Stimulated activated naive CD8-positive, alpha-beta T cell treated with anti-CD3 and anti-CD28 coated beads, Interleukin-15, Interleukin-2, amounts not matched to agents 100 ng/mL and 50 ng/mL, for 24 hours (primary cell): ENCODE measurements at regions not wholly inside any gene's neighbourhood (a gene's known extent, or its start where the extent isn't known, plus 50 kb on each side); places are given as distances from the start of the nearest gene placed in this dataset.
"Not testable (repeated sequence)": the region's sequence is repeated elsewhere in the genome, so short reads cannot be mapped to it uniquely, and the experiment has no call there.

Experiments
- H3K27ac Mint-ChIP-seq: one replicate; pipeline ENCODE4 v1.8.0; 2021; ENCODE audit warnings: mild to moderate bottlenecking, mixed read lengths
- H3K27me3 Mint-ChIP-seq: one replicate; pipeline ENCODE4 v1.8.0; 2021; ENCODE audit warnings: mixed read lengths
- H3K36me3 Mint-ChIP-seq: one replicate; pipeline ENCODE4 v1.8.0; 2021; ENCODE audit warnings: low read depth, mixed read lengths
- H3K4me1 Mint-ChIP-seq: one replicate; pipeline ENCODE4 v1.8.0; 2021; ENCODE audit warnings: low read depth, mixed read lengths
- H3K4me3 Mint-ChIP-seq: one replicate; pipeline ENCODE4 v1.8.0; 2021; ENCODE audit warnings: mild to moderate bottlenecking, mixed read lengths
- H3K9me3 Mint-ChIP-seq: one replicate; pipeline ENCODE4 v1.8.0; 2021; ENCODE audit warnings: mixed read lengths

GRCh38 chr7:13257661-13258060, 570.2 kb downstream of the ARL4A start:
- Mint-ChIP-seq H3K36me3 (no peaks in the 10 kb centered on the region), H3K9me3 (no peaks in the 10 kb centered on the region), H3K27ac (no peak overlapping the region), H3K4me3 (no peak overlapping the region), H3K4me1 (no peaks in the 10 kb centered on the region), H3K27me3 (no peaks in the 10 kb centered on the region)

- H3K9me3 Mint-ChIP-seq, result no peaks in the 10 kb centered on the region
- H3K27me3 Mint-ChIP-seq, result peaks cover under 1% of the 10 kb centered on the region
- H3K4me1 Mint-ChIP-seq, result no peaks in the 10 kb centered on the region
- no peaks in the 10 kb centered on the region for H3K36me3 Mint-ChIP-seq
- H3K27ac Mint-ChIP-seq, result no peak overlapping the region
- no peak overlapping the region for H3K4me3 Mint-ChIP-seq
These were observed 571.0 kb downstream of the ARL4A start for GRCh38 chr7:13258386-13258785.

GRCh38 chr7:13259930-13260329, 572.5 kb downstream of the ARL4A start:
- Mint-ChIP-seq H3K4me1 (no peaks in the 10 kb centered on the region), H3K9me3 (no peaks in the 10 kb centered on the region), H3K27me3 (peaks cover 6% of the 10 kb centered on the region), H3K36me3 (no peaks in the 10 kb centered on the region), H3K27ac (no peak overlapping the region), H3K4me3 (no peak overlapping the region)

GRCh38 chr7:13262929-13263530, 575.6 kb downstream of the ARL4A start:
- H3K36me3 Mint-ChIP-seq, result no peaks in the 10 kb centered on the region

GRCh38 chr7:13265271-13265670, 577.8 kb downstream of the ARL4A start:
- H3K27ac Mint-ChIP-seq, result no peak overlapping the region
- H3K36me3 Mint-ChIP-seq, result no peaks in the 10 kb centered on the region
- H3K4me3 Mint-ChIP-seq, result no peak overlapping the region
- no peaks in the 10 kb centered on the region for H3K4me1 Mint-ChIP-seq
- no peaks in the 10 kb centered on the region for H3K9me3 Mint-ChIP-seq
- peaks cover 10% of the 10 kb centered on the region for H3K27me3 Mint-ChIP-seq

More at GRCh38 chr7:13262929-13263530, 575.6 kb downstream of the ARL4A start:
- no peaks in the 10 kb centered on the region for H3K9me3 Mint-ChIP-seq
- no peaks in the 10 kb centered on the region for H3K4me1 Mint-ChIP-seq
- peaks cover 10% of the 10 kb centered on the region for H3K27me3 Mint-ChIP-seq
- no peak overlapping the region for H3K27ac Mint-ChIP-seq
- H3K4me3 Mint-ChIP-seq, result no peak overlapping the region

- H3K9me3 Mint-ChIP-seq, H3K4me3 Mint-ChIP-seq, H3K36me3 Mint-ChIP-seq, H3K27ac Mint-ChIP-seq, H3K4me1 Mint-ChIP-seq: not testable (repeated sequence)
- H3K27me3 Mint-ChIP-seq, result peaks cover 13% of the 10 kb centered on the region
These were observed 586.8 kb downstream of the ARL4A start for GRCh38 chr7:13274205-13274604.

GRCh38 chr7:13276977-13277376, 589.5 kb downstream of the ARL4A start:
- H3K27me3 Mint-ChIP-seq, result peaks cover 9% of the 10 kb centered on the region
- no peaks in the 10 kb centered on the region for H3K36me3 Mint-ChIP-seq
- H3K4me1 Mint-ChIP-seq, result no peaks in the 10 kb centered on the region
- H3K4me3 Mint-ChIP-seq, result no peak overlapping the region
- no peak overlapping the region for H3K27ac Mint-ChIP-seq
- no peaks in the 10 kb centered on the region for H3K9me3 Mint-ChIP-seq

GRCh38 chr7:13278020-13278419, 590.6 kb downstream of the ARL4A start:
- no peaks in the 10 kb centered on the region for H3K36me3 Mint-ChIP-seq
- H3K4me3 Mint-ChIP-seq, result no peak overlapping the region
- no peaks in the 10 kb centered on the region for H3K9me3 Mint-ChIP-seq
- H3K27me3 Mint-ChIP-seq, result peaks cover 9% of the 10 kb centered on the region
- no peaks in the 10 kb centered on the region for H3K4me1 Mint-ChIP-seq
- no peak overlapping the region for H3K27ac Mint-ChIP-seq

- H3K4me3 Mint-ChIP-seq, result no peak overlapping the region
- H3K27ac Mint-ChIP-seq, result no peak overlapping the region
- no peaks in the 10 kb centered on the region for H3K4me1 Mint-ChIP-seq
- H3K36me3 Mint-ChIP-seq, result no peaks in the 10 kb centered on the region
- no peaks in the 10 kb centered on the region for H3K9me3 Mint-ChIP-seq
- peaks cover 3% of the 10 kb centered on the region for H3K27me3 Mint-ChIP-seq
These were observed 592.5 kb downstream of the ARL4A start for GRCh38 chr7:13279854-13280435.

- peaks cover 5% of the 10 kb centered on the region for H3K27me3 Mint-ChIP-seq
- no peaks in the 10 kb centered on the region for H3K36me3 Mint-ChIP-seq
- H3K4me3 Mint-ChIP-seq, result no peak overlapping the region
- H3K9me3 Mint-ChIP-seq, result no peaks in the 10 kb centered on the region
- no peaks in the 10 kb centered on the region for H3K4me1 Mint-ChIP-seq
- H3K27ac Mint-ChIP-seq, result no peak overlapping the region
These were observed 595.0 kb downstream of the ARL4A start for GRCh38 chr7:13282377-13282980.

GRCh38 chr7:13286916-13287315, 599.5 kb downstream of the ARL4A start:
- no peaks in the 10 kb centered on the region for H3K9me3 Mint-ChIP-seq
- no peaks in the 10 kb centered on the region for H3K4me1 Mint-ChIP-seq
- peaks cover 5% of the 10 kb centered on the region for H3K27me3 Mint-ChIP-seq
- H3K36me3 Mint-ChIP-seq, result no peaks in the 10 kb centered on the region
- no peak overlapping the region for H3K4me3 Mint-ChIP-seq
- no peak overlapping the region for H3K27ac Mint-ChIP-seq

- Mint-ChIP-seq H3K4me1 (no peaks in the 10 kb centered on the region), H3K27ac (no peak overlapping the region), H3K4me3 (no peak overlapping the region), H3K27me3 (peaks cover 5% of the 10 kb centered on the region), H3K9me3 (no peaks in the 10 kb centered on the region), H3K36me3 (no peaks in the 10 kb centered on the region)
These were observed 601.1 kb downstream of the ARL4A start for GRCh38 chr7:13288516-13288915.

- no peak overlapping the region for H3K4me3 Mint-ChIP-seq
- no peaks in the 10 kb centered on the region for H3K9me3 Mint-ChIP-seq
- H3K27ac Mint-ChIP-seq, result no peak overlapping the region
- H3K4me1 Mint-ChIP-seq, result no peaks in the 10 kb centered on the region
- peaks cover 9% of the 10 kb centered on the region for H3K27me3 Mint-ChIP-seq
- no peaks in the 10 kb centered on the region for H3K36me3 Mint-ChIP-seq
These were observed 603.5 kb downstream of the ARL4A start for GRCh38 chr7:13290975-13291374.

GRCh38 chr7:13293264-13294002, 606.0 kb downstream of the ARL4A start:
- Mint-ChIP-seq H3K27me3 (peaks cover 4% of the 10 kb centered on the region), H3K4me3 (no peak overlapping the region)

GRCh38 chr7:13307040-13307439, 619.6 kb downstream of the ARL4A start:
- Mint-ChIP-seq H3K4me3 (no peak overlapping the region), H3K9me3 (no peaks in the 10 kb centered on the region), H3K36me3 (no peaks in the 10 kb centered on the region), H3K27me3 (no peaks in the 10 kb centered on the region), H3K27ac (no peak overlapping the region), H3K4me1 (no peaks in the 10 kb centered on the region)

More at GRCh38 chr7:13293264-13294002, 606.0 kb downstream of the ARL4A start:
- Mint-ChIP-seq H3K4me1 (no peaks in the 10 kb centered on the region), H3K9me3 (no peaks in the 10 kb centered on the region), H3K36me3 (no peaks in the 10 kb centered on the region), H3K27ac (no peak overlapping the region)
